NCI-H345 treated with DMSO at 0.1 percent for 48 hours (cell line): ENCODE measurements at regions not wholly inside any gene's neighbourhood (a gene's known extent, or its start where the extent isn't known, plus 50 kb on each side); places are given as distances from the start of the nearest gene placed in this dataset.

Experiments used
- DNase-seq: peaks from one replicate; lab custom pipeline; 2025; ENCODE audit not compliant: unreplicated experiment; lab: John Stamatoyannopoulos, UW

GRCh38 chr19:29292153-29292552 lies 79.2 kb upstream of the UQCRFS1 start:
- no peak for DNase-seq

GRCh38 chr19:29292562-29292961 lies 79.6 kb upstream of the UQCRFS1 start:
- DNase-seq: no peak

GRCh38 chr19:29293292-29293691 lies 80.3 kb upstream of the UQCRFS1 start:
- DNase-seq: no peak

GRCh38 chr19:29293736-29294342 lies 80.9 kb upstream of the UQCRFS1 start:
- no peak for DNase-seq

- DNase-seq: no peak
Measured at GRCh38 chr19:29294343-29294811, 81.4 kb upstream of the UQCRFS1 start.

- DNase-seq: no peak
Measured at GRCh38 chr19:29295285-29295684, 82.3 kb upstream of the UQCRFS1 start.

GRCh38 chr19:29297381-29297780 lies 84.4 kb upstream of the UQCRFS1 start:
- DNase-seq: no peak

GRCh38 chr19:29299416-29300380 lies 86.7 kb upstream of the UQCRFS1 start:
- DNase-seq: no peak

- DNase-seq: no peak
Measured at GRCh38 chr19:29302002-29302928, 89.3 kb upstream of the UQCRFS1 start.

- DNase-seq: no peak
Measured at GRCh38 chr19:29303069-29303718, 90.2 kb upstream of the UQCRFS1 start.

GRCh38 chr19:29303719-29304090 lies 90.8 kb upstream of the UQCRFS1 start:
- no peak for DNase-seq

GRCh38 chr19:29305268-29305667 lies 92.3 kb upstream of the UQCRFS1 start:
- no peak for DNase-seq

GRCh38 chr19:29308977-29309590 lies 96.1 kb upstream of the UQCRFS1 start:
- peak; percentile 99 for DNase-seq

- DNase-seq: no peak
Measured at GRCh38 chr19:29309637-29310036, 96.7 kb upstream of the UQCRFS1 start.

- peak; percentile 99 for DNase-seq
Measured at GRCh38 chr19:29311191-29311790, 98.3 kb upstream of the UQCRFS1 start.

- peak; percentile 41 for DNase-seq
Measured at GRCh38 chr19:29315556-29316190, 102.7 kb upstream of the UQCRFS1 start.

GRCh38 chr19:29318581-29318980 lies 105.6 kb upstream of the UQCRFS1 start:
- no peak for DNase-seq

GRCh38 chr19:29320086-29320485 lies 107.1 kb upstream of the UQCRFS1 start:
- peak; percentile 80 for DNase-seq

GRCh38 chr19:29320618-29321017 lies 107.7 kb upstream of the UQCRFS1 start:
- no peak for DNase-seq
